CD4-positive, alpha-beta T cell (primary cell): ENCODE measurements at regions not wholly inside any gene's neighbourhood (a gene's known extent, or its start where the extent isn't known, plus 50 kb on each side); places are given as distances from the start of the nearest gene placed in this dataset.
A peak's percentile ranks its signal among the peaks of the same experiment; 100 is the strongest.
"Not testable (repeated sequence)": the region's sequence is repeated elsewhere in the genome, so short reads cannot be mapped to it uniquely, and the experiment has no call there.

Source experiments
- ATAC-seq: fragments of 200-7000 bp; cut with Tn5 transposase; one replicate; pipeline ENCODE4 v1.10.0; 2022; ENCODE audit warnings: mild to moderate bottlenecking; ENCODE audit not compliant: poor library complexity
- CTCF ChIA-PET: fragments of 350-600 bp; sonication (Branson Sonifier 250); formaldehyde crosslinking; loops from one replicate; lab custom pipeline; 2021; ENCODE audit warnings: antibody characterized with exemption, inconsistent platforms; lab: Charles Lee
- POLR2A ChIA-PET: fragments of 350-600 bp; sonication (Branson Sonifier 250); formaldehyde crosslinking; loops from one replicate; lab custom pipeline; 2021; ENCODE audit warnings: antibody characterized with exemption, inconsistent platforms; lab: Charles Lee
- DNase-seq, 14 experiments: peaks; one replicate each; pipeline ENCODE4 v3.0.0-alpha.2; 2013 to 2020; ENCODE audit warnings: mixed read lengths in 2 of 14
- H3K27ac ChIP-seq, 2 donors: one replicate each; pipeline versions ENCODE4 v1.5.1 to v1.7.0; 2013; ENCODE audit warnings: low read length in 2 of 2, low read depth in 1 of 2, mild to moderate bottlenecking in 1 of 2
- H3K27me3 ChIP-seq, 2 experiments: 1 replicate in 1 of 2; 2 replicates in 1 of 2; pipeline versions ENCODE4 v1.6.1 to v1.7.0; 2013; ENCODE audit warnings: low read length in 2 of 2, control low read depth in 1 of 2, mild to moderate bottlenecking in 1 of 2, moderate library complexity in 1 of 2; ENCODE audit not compliant: insufficient read depth in 2 of 2, control insufficient read depth in 1 of 2
- H3K36me3 ChIP-seq: one replicate; pipeline ENCODE4 v1.6.1; 2013; ENCODE audit warnings: low read length, control low read depth; ENCODE audit not compliant: insufficient read depth
- H3K4me1 ChIP-seq: one replicate; pipeline ENCODE4 v1.6.1; 2013; ENCODE audit warnings: low read length, control low read depth; ENCODE audit not compliant: insufficient read depth
- H3K4me3 ChIP-seq: one replicate; pipeline ENCODE4 v1.5.1; 2013; ENCODE audit warnings: mild to moderate bottlenecking, low read length, moderate library complexity
- H3K9me3 ChIP-seq, 2 experiments: 1 replicate in 1 of 2; 2 replicates in 1 of 2; pipeline versions ENCODE4 v1.6.1 to v1.7.0; 2013; ENCODE audit warnings: low read length in 2 of 2, mild to moderate bottlenecking in 2 of 2, control low read depth in 1 of 2, moderate library complexity in 1 of 2; ENCODE audit not compliant: control insufficient read depth in 1 of 2, insufficient read depth in 1 of 2
- H3K27ac Mint-ChIP-seq: one replicate; pipeline ENCODE4 v1.8.0; 2020; ENCODE audit warnings: mixed read lengths
- H3K27me3 Mint-ChIP-seq: one replicate; pipeline ENCODE4 v1.8.0; 2021; ENCODE audit warnings: mixed read lengths
- H3K36me3 Mint-ChIP-seq: one replicate; pipeline ENCODE4 v1.8.0; 2021; ENCODE audit warnings: low read depth, mixed read lengths
- H3K4me1 Mint-ChIP-seq: one replicate; pipeline ENCODE4 v1.8.0; 2021; ENCODE audit warnings: low read depth, mixed read lengths
- H3K4me3 Mint-ChIP-seq: one replicate; pipeline ENCODE4 v1.8.0; 2020; ENCODE audit warnings: mild to moderate bottlenecking, mixed read lengths
- H3K9me3 Mint-ChIP-seq: one replicate; pipeline ENCODE4 v1.8.0; 2020; ENCODE audit warnings: mixed read lengths
- CTCF ChIP-seq: fragments of 200-600 bp; IDR thresholded peaks from one replicate; pipeline ENCODE4 v1.8.0; 2022; ENCODE audit warnings: antibody characterized with exemption, mild to moderate bottlenecking
- intact Hi-C, 2 experiments: fragments of 100-400 bp; cut with DNase I in 1 of 2; cut with micrococcal nuclease in 1 of 2; formaldehyde crosslinking; loops; one replicate each; pipeline versions ENCODE4 v1.15.1 to v1.9.0; 2023 to 2025; cut with DNase I, micrococcal nuclease

GRCh38 chr11:122584670-122585069, 70.9 kb upstream of the UBASH3B start:
- intact Hi-C loops, result loop anchor here (5.0 kb wide), 3 partner anchors 43 to 438 kb away; no protein-coding TSS in a partner anchor
- no peak overlapping the region for H3K4me3 Mint-ChIP-seq

GRCh38 chr11:122580071-122580470, 75.5 kb upstream of the UBASH3B start:
- DNase-seq, result peak in 1 of 14 experiments; percentile 12
- H3K27ac Mint-ChIP-seq, H3K36me3 ChIP-seq, H3K27me3 ChIP-seq, H3K9me3 Mint-ChIP-seq, H3K4me1 Mint-ChIP-seq, H3K27me3 Mint-ChIP-seq, H3K4me3 Mint-ChIP-seq, H3K36me3 Mint-ChIP-seq, H3K9me3 ChIP-seq, ATAC-seq, H3K4me1 ChIP-seq, H3K27ac ChIP-seq, H3K4me3 ChIP-seq: not testable (repeated sequence)
- ChIA-PET POLR2A (interaction anchor here (0.6 to 1.1 kb wide), 3 partner anchors 49 to 273 kb away, joined by 3 read pairs; no protein-coding TSS in a partner anchor), CTCF (interaction anchor here (0.5 to 2.6 kb wide), 15 partner anchors 12 to 523 kb away, joined by 3 to 9 read pairs (median 3); partner anchors contain the start of gene UBASH3B)
- intact Hi-C loops, result loop anchor here (1.0 to 5.0 kb wide), 8 partner anchors 47 to 442 kb away; no protein-coding TSS in a partner anchor

More at GRCh38 chr11:122584670-122585069, 70.9 kb upstream of the UBASH3B start:
- DNase-seq, result no peak
- ChIA-PET POLR2A (no interaction called here), CTCF (no interaction called here)
- Histone ChIP-seq H3K4me3 (no peak overlapping the region), H3K36me3 (no peaks in the 10 kb centered on the region), H3K27me3 (peaks cover 4 to 6% of the 10 kb centered on the region in 2 experiments), H3K27ac (no peak overlapping the region), H3K9me3 (no peaks in the 10 kb centered on the region), H3K4me1 (peaks cover 8% of the 10 kb centered on the region)
- Mint-ChIP-seq H3K27me3 (no peaks in the 10 kb centered on the region), H3K9me3 (no peaks in the 10 kb centered on the region), H3K27ac (no peak overlapping the region), H3K4me1 (peaks cover 7% of the 10 kb centered on the region), H3K36me3 (no peaks in the 10 kb centered on the region)
- no peak for ATAC-seq
- no peak for TF ChIP-seq CTCF

- H3K4me1 Mint-ChIP-seq, result peaks cover 7% of the 10 kb centered on the region
- Histone ChIP-seq H3K27ac (no peak overlapping the region), H3K4me3 (no peak overlapping the region), H3K9me3 (no peaks in the 10 kb centered on the region), H3K27me3 (no peaks in the 10 kb centered on the region), H3K36me3 (no peaks in the 10 kb centered on the region), H3K4me1 (peaks cover 8% of the 10 kb centered on the region)
- no peak overlapping the region for H3K27ac Mint-ChIP-seq
- ChIA-PET POLR2A (no interaction called here), CTCF (interaction anchor here (0.6 kb wide), 1 partner anchor 525 kb away, joined by 3 read pairs; no protein-coding TSS in a partner anchor)
- H3K36me3 Mint-ChIP-seq, result no peaks in the 10 kb centered on the region
- ATAC-seq, result no peak
- H3K4me3 Mint-ChIP-seq, result no peak overlapping the region
- H3K9me3 Mint-ChIP-seq, result no peaks in the 10 kb centered on the region
- DNase-seq, result no peak
- peaks cover 8% of the 10 kb centered on the region for H3K27me3 Mint-ChIP-seq
- TF ChIP-seq CTCF, result no peak
- intact Hi-C loops, result no loop called here
These were observed 77.2 kb upstream of the UBASH3B start for GRCh38 chr11:122578171-122578825.
